Fibroblast of lung (primary cell): ENCODE measurements at regions not wholly inside any gene's neighbourhood (a gene's known extent, or its start where the extent isn't known, plus 50 kb on each side); places are given as distances from the start of the nearest gene placed in this dataset.

Experiments used
- DNase-seq, 2 donors: peaks; one replicate each; pipeline versions ENCODE4 v3.0.0 to v3.0.0-alpha.2; 2010; ENCODE audit warnings: low read depth in 2 of 2
- H2AFZ ChIP-seq: 2 replicates; pipeline ENCODE4 v1.5.1; 2012; ENCODE audit warnings: low read length, control low read depth, inconsistent platforms
- H3K27ac ChIP-seq: 2 replicates; pipeline ENCODE4 v1.5.1; 2011; ENCODE audit warnings: low read length, control low read depth; ENCODE audit not compliant: insufficient read depth
- H3K27me3 ChIP-seq: 2 replicates; pipeline ENCODE4 v1.5.1; 2011; ENCODE audit warnings: mild to moderate bottlenecking, low read length; ENCODE audit not compliant: control insufficient read depth, insufficient read depth
- H3K36me3 ChIP-seq: 2 replicates; pipeline ENCODE4 v1.5.1; 2011; ENCODE audit warnings: low read length; ENCODE audit not compliant: control insufficient read depth, insufficient read depth
- H3K4me1 ChIP-seq: 2 replicates; pipeline ENCODE4 v1.5.1; 2011; ENCODE audit warnings: low read length; ENCODE audit not compliant: control insufficient read depth, insufficient read depth; ENCODE audit errors: extremely low read depth
- H3K4me2 ChIP-seq: 2 replicates; pipeline ENCODE4 v1.5.1; 2011; ENCODE audit warnings: low read length, control low read depth; ENCODE audit not compliant: insufficient read depth; ENCODE audit errors: extremely low read depth
- H3K4me3 ChIP-seq, 4 experiments: fragments of 200-600 bp in 1 of 4; sonication (generic) in 1 of 4; replicated peaks in 1 of 4; 2 replicates each; pipeline ENCODE4 v1.5.1; 2011 to 2016; ENCODE audit warnings: low read length in 4 of 4, low read depth in 3 of 4, mild to moderate bottlenecking in 3 of 4, control low read depth in 2 of 4, inconsistent platforms in 1 of 4, mixed read lengths in 1 of 4; ENCODE audit not compliant: insufficient read depth in 1 of 4; ENCODE audit errors: control extremely low read depth in 1 of 4
- H3K79me2 ChIP-seq: 2 replicates; pipeline ENCODE4 v1.5.1; 2012; ENCODE audit warnings: mild to moderate bottlenecking, low read length, inconsistent platforms; ENCODE audit not compliant: control insufficient read depth, insufficient read depth
- H3K9ac ChIP-seq: 2 replicates; pipeline ENCODE4 v1.5.1; 2011; ENCODE audit warnings: mild to moderate bottlenecking, low read length, control low read depth; ENCODE audit not compliant: insufficient read depth
- H3K9me3 ChIP-seq: 2 replicates; pipeline ENCODE4 v1.5.1; 2012; ENCODE audit warnings: low read depth, low read length; ENCODE audit not compliant: control insufficient read depth, insufficient read depth
- H4K20me1 ChIP-seq: 2 replicates; pipeline ENCODE4 v1.5.1; 2011; ENCODE audit warnings: low read length; ENCODE audit not compliant: control insufficient read depth, insufficient read depth; ENCODE audit errors: extremely low read depth
- EZH2 ChIP-seq: IDR thresholded peaks from 2 replicates; pipeline ENCODE4 v1.5.1; 2012; ENCODE audit warnings: low read length, control low read depth, mild to moderate bottlenecking; ENCODE audit errors: missing control alignments
- TF ChIP-seq, protein P1 (sequence below), 2 donors: IDR thresholded peaks in 1 of 2; conservative IDR thresholded peaks in 1 of 2; 1 replicate in 1 of 2; 2 replicates in 1 of 2; pipeline ENCODE4 v1.5.1; 2011 to 2012; ENCODE audit warnings: low read length in 2 of 2, control low read depth in 1 of 2, inconsistent platforms in 1 of 2, low read depth in 1 of 2, mild to moderate bottlenecking in 1 of 2

DNA sequence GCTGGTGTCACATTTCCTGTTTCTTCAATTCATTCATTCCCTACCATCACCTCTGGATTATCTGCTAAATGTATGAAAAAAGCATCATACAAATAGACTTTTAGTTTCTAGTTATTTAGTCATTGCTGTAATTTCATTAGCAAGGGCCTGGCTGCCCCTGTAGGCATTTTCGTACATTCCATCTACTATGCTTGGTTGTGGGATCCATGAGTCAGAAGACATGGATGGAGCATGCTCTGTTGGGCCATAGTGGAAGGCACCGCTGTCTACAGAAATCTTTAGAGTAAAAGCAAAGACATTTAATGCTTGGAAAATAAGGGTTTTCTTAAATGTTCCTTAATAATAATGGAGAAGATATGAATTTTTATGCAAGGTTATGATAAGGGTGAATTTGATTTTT is 324.8 kb upstream of the MEIS1 start:
- Histone ChIP-seq H4K20me1 (no peaks in the 10 kb centered on the region), H2AFZ (no peak overlapping the region), H3K4me1 (no peaks in the 10 kb centered on the region), H3K27ac (no peak overlapping the region), H3K4me3 (no peak overlapping the region), H3K36me3 (no peaks in the 10 kb centered on the region), H3K9me3 (no peaks in the 10 kb centered on the region), H3K4me2 (no peak overlapping the region), H3K27me3 (no peaks in the 10 kb centered on the region), H3K79me2 (no peaks in the 10 kb centered on the region), H3K9ac (no peak overlapping the region)
- no peak for TF ChIP-seq EZH2
- TF ChIP-seq, protein P1, sequence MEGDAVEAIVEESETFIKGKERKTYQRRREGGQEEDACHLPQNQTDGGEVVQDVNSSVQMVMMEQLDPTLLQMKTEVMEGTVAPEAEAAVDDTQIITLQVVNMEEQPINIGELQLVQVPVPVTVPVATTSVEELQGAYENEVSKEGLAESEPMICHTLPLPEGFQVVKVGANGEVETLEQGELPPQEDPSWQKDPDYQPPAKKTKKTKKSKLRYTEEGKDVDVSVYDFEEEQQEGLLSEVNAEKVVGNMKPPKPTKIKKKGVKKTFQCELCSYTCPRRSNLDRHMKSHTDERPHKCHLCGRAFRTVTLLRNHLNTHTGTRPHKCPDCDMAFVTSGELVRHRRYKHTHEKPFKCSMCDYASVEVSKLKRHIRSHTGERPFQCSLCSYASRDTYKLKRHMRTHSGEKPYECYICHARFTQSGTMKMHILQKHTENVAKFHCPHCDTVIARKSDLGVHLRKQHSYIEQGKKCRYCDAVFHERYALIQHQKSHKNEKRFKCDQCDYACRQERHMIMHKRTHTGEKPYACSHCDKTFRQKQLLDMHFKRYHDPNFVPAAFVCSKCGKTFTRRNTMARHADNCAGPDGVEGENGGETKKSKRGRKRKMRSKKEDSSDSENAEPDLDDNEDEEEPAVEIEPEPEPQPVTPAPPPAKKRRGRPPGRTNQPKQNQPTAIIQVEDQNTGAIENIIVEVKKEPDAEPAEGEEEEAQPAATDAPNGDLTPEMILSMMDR (conservative IDR thresholded peaks at IDR 0.05 in 1 of 2, IDR thresholded peaks at IDR 0.05 in 1 of 2; ENCODE audit: low read depth in 1 of 2, low read length in 2 of 2): no peak
- no peak for DNase-seq

DNA sequence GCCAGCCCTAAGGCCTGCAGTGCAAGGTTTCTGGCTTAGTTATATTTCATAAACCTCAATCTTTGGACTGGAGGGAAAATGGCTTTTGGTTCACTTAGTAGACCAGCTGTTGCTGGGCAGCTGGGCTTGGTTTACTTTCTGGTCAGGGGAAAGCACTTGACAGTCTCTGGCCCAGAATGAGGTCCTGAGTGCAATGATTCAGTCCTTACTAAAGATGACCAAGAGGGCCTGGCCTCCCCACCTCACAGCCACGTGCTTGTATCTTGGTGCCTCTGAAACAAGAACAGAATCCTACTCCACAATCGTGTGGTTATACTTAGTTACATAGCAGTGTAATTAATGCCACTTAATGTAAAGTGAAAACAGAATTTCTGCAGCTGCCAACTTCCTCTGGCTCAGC is 325.5 kb upstream of the MEIS1 start:
- Histone ChIP-seq H3K27ac (no peak overlapping the region), H3K4me2 (no peak overlapping the region), H3K9ac (no peak overlapping the region), H3K9me3 (no peaks in the 10 kb centered on the region), H3K4me3 (no peak overlapping the region), H4K20me1 (no peaks in the 10 kb centered on the region), H3K36me3 (no peaks in the 10 kb centered on the region), H3K27me3 (no peaks in the 10 kb centered on the region), H3K4me1 (no peaks in the 10 kb centered on the region), H2AFZ (no peak overlapping the region), H3K79me2 (no peaks in the 10 kb centered on the region)
- no peak for DNase-seq
- no peak for TF ChIP-seq EZH2
- TF ChIP-seq, protein P1 (conservative IDR thresholded peaks at IDR 0.05 in 1 of 2, IDR thresholded peaks at IDR 0.05 in 1 of 2; ENCODE audit: low read depth in 1 of 2, low read length in 2 of 2): no peak

DNA sequence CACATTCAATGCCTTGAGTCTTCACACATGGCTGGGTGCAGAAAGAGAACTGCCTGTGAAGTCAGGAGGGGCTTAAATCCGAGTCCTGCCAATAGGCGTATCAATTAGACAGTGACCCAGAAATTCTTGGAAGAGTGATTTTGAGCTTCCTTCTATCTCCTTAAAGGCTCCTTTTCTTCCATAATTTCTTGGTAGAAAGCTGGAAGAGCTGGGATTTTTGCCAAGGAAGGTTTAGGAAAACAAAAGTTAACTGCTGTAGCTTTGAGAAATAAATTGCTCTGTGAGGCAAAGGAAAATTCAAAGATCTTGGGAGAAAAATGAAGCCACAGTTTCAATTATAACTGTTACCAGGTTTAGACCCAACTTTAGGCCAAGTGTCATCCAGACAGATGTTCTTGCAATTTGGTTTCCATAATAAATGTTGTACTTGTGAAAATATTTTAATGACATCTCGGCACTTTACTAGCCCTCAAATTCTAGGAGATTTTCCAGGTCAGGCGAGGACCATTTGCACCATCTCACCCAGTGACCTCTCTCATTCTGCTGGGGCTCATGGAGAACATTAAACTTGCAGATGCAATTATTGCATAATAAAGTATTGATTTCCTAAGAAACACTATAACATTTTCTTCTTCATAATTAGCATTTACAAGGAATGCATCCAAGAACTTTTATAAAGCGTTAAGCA is 329.7 kb upstream of the MEIS1 start:
- no peaks in the 10 kb centered on the region for H3K4me1 ChIP-seq
- no peak overlapping the region for H3K4me3 ChIP-seq
- H3K4me2 ChIP-seq: no peak overlapping the region
- no peak overlapping the region for H3K27ac ChIP-seq
- H3K9ac ChIP-seq: no peak overlapping the region
- H4K20me1 ChIP-seq: no peaks in the 10 kb centered on the region
- no peaks in the 10 kb centered on the region for H3K36me3 ChIP-seq
- no peak overlapping the region for H2AFZ ChIP-seq
- TF ChIP-seq, protein P1 (conservative IDR thresholded peaks at IDR 0.05 in 1 of 2, IDR thresholded peaks at IDR 0.05 in 1 of 2; ENCODE audit: low read depth in 1 of 2, low read length in 2 of 2): no peak
- TF ChIP-seq EZH2: no peak
- DNase-seq: no peak
- H3K9me3 ChIP-seq: no peaks in the 10 kb centered on the region
- H3K27me3 ChIP-seq: no peaks in the 10 kb centered on the region
- H3K79me2 ChIP-seq: no peaks in the 10 kb centered on the region
